ENCODE measurements at regions not wholly inside any gene's neighbourhood (a gene's known extent, or its start where the extent isn't known, plus 50 kb on each side); places are given as distances from the start of the nearest gene placed in this dataset.

DNA sequence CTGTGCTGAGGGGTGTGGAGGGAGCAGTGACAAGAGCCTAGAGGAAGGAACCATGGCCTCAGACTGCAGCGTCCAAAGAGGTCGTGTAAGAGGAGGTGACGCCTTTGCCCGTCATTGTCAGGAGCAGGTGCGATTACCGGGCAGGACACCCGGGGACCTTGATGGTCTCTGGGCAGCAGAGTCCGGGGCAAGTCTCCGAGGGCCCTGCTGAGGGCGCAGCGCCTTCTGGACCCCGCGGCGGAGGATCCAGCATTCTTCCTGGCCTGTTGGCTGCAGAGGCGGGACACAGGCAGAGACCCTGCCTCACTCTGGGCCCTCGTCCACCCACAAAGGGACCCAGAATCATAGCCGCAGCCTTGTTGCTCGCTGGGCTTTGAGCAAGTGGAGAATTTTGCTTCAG is 1168.8 kb downstream of the BRD1 start:
- Mint-ChIP-seq H3K4me3 (no peak overlapping the region), H3K36me3 (ENCODE audit: low read depth) (no peaks in the 10 kb centered on the region), H3K27me3 (ENCODE audit: low read depth) (peaks cover 20% of the 10 kb centered on the region), H3K27ac (no peak overlapping the region), H3K4me1 (peaks cover 15% of the 10 kb centered on the region), H3K9me3 (peaks cover 2% of the 10 kb centered on the region)
- TF ChIP-seq, protein P1, sequence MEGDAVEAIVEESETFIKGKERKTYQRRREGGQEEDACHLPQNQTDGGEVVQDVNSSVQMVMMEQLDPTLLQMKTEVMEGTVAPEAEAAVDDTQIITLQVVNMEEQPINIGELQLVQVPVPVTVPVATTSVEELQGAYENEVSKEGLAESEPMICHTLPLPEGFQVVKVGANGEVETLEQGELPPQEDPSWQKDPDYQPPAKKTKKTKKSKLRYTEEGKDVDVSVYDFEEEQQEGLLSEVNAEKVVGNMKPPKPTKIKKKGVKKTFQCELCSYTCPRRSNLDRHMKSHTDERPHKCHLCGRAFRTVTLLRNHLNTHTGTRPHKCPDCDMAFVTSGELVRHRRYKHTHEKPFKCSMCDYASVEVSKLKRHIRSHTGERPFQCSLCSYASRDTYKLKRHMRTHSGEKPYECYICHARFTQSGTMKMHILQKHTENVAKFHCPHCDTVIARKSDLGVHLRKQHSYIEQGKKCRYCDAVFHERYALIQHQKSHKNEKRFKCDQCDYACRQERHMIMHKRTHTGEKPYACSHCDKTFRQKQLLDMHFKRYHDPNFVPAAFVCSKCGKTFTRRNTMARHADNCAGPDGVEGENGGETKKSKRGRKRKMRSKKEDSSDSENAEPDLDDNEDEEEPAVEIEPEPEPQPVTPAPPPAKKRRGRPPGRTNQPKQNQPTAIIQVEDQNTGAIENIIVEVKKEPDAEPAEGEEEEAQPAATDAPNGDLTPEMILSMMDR (IDR thresholded peaks at IDR 0.05; ENCODE audit: unreplicated experiment in 3 of 3), result no peak

DNA sequence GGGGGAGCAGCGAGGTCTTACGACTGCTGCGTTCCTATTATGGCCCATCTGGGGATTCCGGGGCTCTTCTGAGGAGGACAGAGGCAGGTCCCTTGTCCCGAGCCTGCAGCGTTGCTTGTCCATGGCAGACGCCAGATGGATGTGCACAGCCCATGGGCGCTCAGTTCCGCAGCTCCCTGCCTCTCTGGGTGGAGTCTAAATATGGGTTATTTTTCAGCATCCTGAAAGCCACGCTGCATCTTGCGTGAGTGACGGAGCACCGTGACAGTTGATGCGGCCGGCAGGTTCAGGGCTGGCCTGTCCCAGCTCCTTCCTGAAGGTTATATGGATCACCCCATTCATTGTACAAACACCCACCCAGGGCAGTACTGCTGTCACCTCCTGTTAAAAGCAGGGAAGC is 1169.4 kb downstream of the BRD1 start:
- Mint-ChIP-seq H3K36me3 (ENCODE audit: low read depth) (no peaks in the 10 kb centered on the region), H3K27ac (no peak overlapping the region), H3K9me3 (no peaks in the 10 kb centered on the region), H3K4me3 (no peak overlapping the region), H3K27me3 (ENCODE audit: low read depth) (peaks cover 20% of the 10 kb centered on the region), H3K4me1 (peaks cover 15% of the 10 kb centered on the region)
- TF ChIP-seq, protein P1 (IDR thresholded peaks at IDR 0.05; ENCODE audit: unreplicated experiment in 3 of 3), result no peak

DNA sequence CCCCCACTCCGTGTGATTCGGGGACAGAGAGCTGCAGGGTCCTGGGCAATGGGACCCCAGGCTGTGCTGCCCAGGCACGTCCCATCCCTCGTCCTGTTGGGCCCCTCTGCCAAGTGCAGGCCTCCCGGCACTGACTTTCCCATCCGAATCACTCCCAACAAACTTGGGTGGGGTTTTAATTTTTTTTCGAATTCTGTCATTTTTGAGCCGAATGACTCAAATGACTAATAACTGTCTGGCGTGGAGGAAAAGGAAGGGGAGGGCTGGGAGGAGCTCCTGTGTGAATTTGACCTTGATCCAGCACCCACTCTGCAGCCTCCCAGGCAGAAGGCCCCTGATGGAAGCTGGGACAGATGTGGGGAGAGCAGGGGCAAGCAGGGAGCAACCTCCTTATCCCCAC is 1173.2 kb downstream of the BRD1 start:
- no peak overlapping the region for H3K4me3 Mint-ChIP-seq
- peaks cover 4% of the 10 kb centered on the region for H3K4me1 Mint-ChIP-seq
- H3K27ac Mint-ChIP-seq, result no peak overlapping the region
- H3K27me3 Mint-ChIP-seq (ENCODE audit: low read depth), result peaks cover 20% of the 10 kb centered on the region
- no peaks in the 10 kb centered on the region for H3K9me3 Mint-ChIP-seq
- H3K36me3 Mint-ChIP-seq (ENCODE audit: low read depth), result no peaks in the 10 kb centered on the region
- TF ChIP-seq, protein P1 (IDR thresholded peaks at IDR 0.05; ENCODE audit: unreplicated experiment in 3 of 3), result no peak

DNA sequence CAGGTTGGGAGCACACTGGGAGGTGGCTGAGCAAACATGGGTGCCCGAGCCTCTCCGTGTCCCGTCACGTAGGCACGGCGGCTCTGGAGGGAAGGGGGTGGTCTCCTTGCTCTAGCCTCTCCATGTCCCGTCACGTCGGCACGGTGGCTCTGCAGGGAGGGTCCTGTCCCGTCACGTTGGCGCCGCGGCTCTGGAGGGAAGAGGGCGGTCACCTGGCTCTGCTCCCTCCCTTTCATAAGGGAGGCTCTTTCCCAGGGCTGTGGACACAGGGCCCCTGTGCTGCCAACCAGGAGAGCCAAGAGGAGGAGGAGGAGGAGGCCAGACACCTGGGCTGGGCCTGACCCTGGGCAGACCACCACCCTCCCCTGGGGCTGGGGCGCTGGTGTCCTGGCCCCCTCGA is 1173.7 kb downstream of the BRD1 start:
- H3K4me1 Mint-ChIP-seq, result peaks cover 4% of the 10 kb centered on the region
- H3K4me3 Mint-ChIP-seq, result no peak overlapping the region
- H3K27ac Mint-ChIP-seq, result no peak overlapping the region
- TF ChIP-seq, protein P1 (IDR thresholded peaks at IDR 0.05; ENCODE audit: unreplicated experiment in 3 of 3), result no peak
- H3K9me3 Mint-ChIP-seq, result no peaks in the 10 kb centered on the region
- H3K27me3 Mint-ChIP-seq (ENCODE audit: low read depth), result peaks cover 20% of the 10 kb centered on the region
- no peaks in the 10 kb centered on the region for H3K36me3 Mint-ChIP-seq (ENCODE audit: low read depth)

DNA sequence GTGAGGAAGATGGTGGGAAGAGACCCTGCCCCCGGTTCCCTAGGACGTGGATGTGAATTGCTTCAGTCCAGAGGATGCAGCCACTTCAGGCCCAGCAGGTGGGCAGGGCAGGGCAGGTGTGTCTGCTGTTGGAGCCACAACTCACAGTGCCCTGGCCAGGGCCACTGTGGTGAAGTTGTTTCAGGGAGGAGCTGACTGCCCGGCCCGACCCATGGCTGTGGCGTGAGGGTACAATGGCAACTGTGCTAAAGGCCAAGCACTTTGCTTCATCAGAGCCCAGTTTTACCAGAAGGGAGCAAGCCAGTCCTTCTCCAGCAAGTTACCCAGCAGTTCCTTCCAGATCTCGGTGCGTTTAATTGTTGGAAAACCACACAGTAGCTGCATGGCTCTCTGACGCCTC is 1174.4 kb downstream of the BRD1 start:
- TF ChIP-seq, protein P1 (IDR thresholded peaks at IDR 0.05; ENCODE audit: unreplicated experiment in 3 of 3), result no peak
- no peaks in the 10 kb centered on the region for H3K9me3 Mint-ChIP-seq

DNA sequence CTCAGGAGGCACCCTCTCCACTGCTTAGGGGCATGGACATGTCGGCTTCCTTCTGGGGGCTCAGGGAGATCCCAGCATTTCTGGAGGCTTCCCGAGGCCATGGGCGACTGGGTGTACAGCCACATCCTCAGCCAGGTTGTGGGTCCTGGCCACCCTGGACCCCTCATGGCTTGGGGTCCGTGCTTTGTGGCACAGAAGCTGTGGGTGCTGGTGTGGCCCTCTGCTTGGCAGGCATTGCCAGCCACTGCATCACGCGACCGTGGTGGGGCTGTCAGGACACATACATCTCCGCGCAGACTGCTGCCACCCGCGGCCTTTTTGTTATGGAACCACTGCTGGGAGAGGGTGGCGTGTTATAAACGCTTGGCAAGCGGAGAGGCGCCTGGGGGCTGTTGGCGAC is 1174.9 kb downstream of the BRD1 start:
- no peak overlapping the region for H3K27ac Mint-ChIP-seq
- H3K27me3 Mint-ChIP-seq (ENCODE audit: low read depth), result peaks cover 17% of the 10 kb centered on the region
- TF ChIP-seq, protein P1 (IDR thresholded peaks at IDR 0.05; ENCODE audit: unreplicated experiment in 3 of 3), result no peak
- H3K9me3 Mint-ChIP-seq, result no peaks in the 10 kb centered on the region
- no peaks in the 10 kb centered on the region for H3K36me3 Mint-ChIP-seq (ENCODE audit: low read depth)
- H3K4me1 Mint-ChIP-seq, result peaks cover 4% of the 10 kb centered on the region
- no peak overlapping the region for H3K4me3 Mint-ChIP-seq

More for the DNA sequence above, 1174.4 kb downstream of the BRD1 start:
- peaks cover 17% of the 10 kb centered on the region for H3K27me3 Mint-ChIP-seq (ENCODE audit: low read depth)
- H3K4me3 Mint-ChIP-seq, result no peak overlapping the region
- no peaks in the 10 kb centered on the region for H3K36me3 Mint-ChIP-seq (ENCODE audit: low read depth)
- no peak overlapping the region for H3K27ac Mint-ChIP-seq
- peaks cover 4% of the 10 kb centered on the region for H3K4me1 Mint-ChIP-seq

All from nephron (organoid).